SK-N-SH (cell line): ENCODE measurements at regions not wholly inside any gene's neighbourhood (a gene's known extent, or its start where the extent isn't known, plus 50 kb on each side); places are given as distances from the start of the nearest gene placed in this dataset.

Source experiments
- CTCF ChIA-PET: fragments of 300-600, 350-600 bp; formaldehyde crosslinking; extraction: SDS; loops from one replicate; lab custom pipeline; 2021; lab: Yijun Ruan, JAX
- POLR2A ChIA-PET: fragments of 350-600 bp; sonication (Branson Sonifier 250); formaldehyde crosslinking; extraction: SDS; loops from one replicate; lab custom pipeline; 2020; ENCODE audit warnings: antibody characterized with exemption, inconsistent platforms; lab: Yijun Ruan, JAX
- DNase-seq: peaks from one replicate; pipeline ENCODE4 v3.0.0; 2012
- H2AFZ ChIP-seq: fragments of 200-600 bp; sonication (generic); 2 replicates; pipeline ENCODE4 v1.8.1; 2016; ENCODE audit warnings: antibody characterized with exemption, mild to moderate bottlenecking, low read depth
- H3F3A ChIP-seq: fragments of 200-600 bp; sonication (generic); replicated peaks from 2 replicates; pipeline ENCODE3; 2016; ENCODE audit warnings: antibody characterized with exemption, mild to moderate bottlenecking; ENCODE audit not compliant: insufficient read depth
- H3K27ac ChIP-seq, 2 experiments: fragments of 200-500 bp in 1 of 2; fragments of 200-600 bp in 1 of 2; sonication (Bioruptor generic) in 1 of 2; sonication (generic), shearing (Covaris generic) in 1 of 2; 2 replicates each; pipeline versions ENCODE4 v1.5.1 to v1.6.1; 2014 to 2016; ENCODE audit warnings: low read depth in 2 of 2, inconsistent platforms in 1 of 2, low read length in 1 of 2, mild to moderate bottlenecking in 1 of 2, mixed read lengths in 1 of 2
- H3K27me3 ChIP-seq: fragments of 200-600 bp; sonication (generic), shearing (Covaris generic); 2 replicates; pipeline ENCODE4 v1.6.1; 2016; ENCODE audit warnings: mixed run types; ENCODE audit not compliant: insufficient read depth
- H3K36me3 ChIP-seq, 2 experiments: fragments of 200-500 bp in 1 of 2; fragments of 200-600 bp in 1 of 2; sonication (Bioruptor generic) in 1 of 2; sonication (generic) in 1 of 2; replicated peaks in 1 of 2; 2 replicates each; pipeline versions ENCODE3 to v1.5.1; 2014 to 2016; ENCODE audit warnings: low read length in 1 of 2, mild to moderate bottlenecking in 1 of 2; ENCODE audit not compliant: insufficient read depth in 2 of 2, control insufficient read depth in 1 of 2
- H3K4me1 ChIP-seq, 2 experiments: fragments of 200-500 bp in 1 of 2; fragments of 200-600 bp in 1 of 2; sonication (Bioruptor generic) in 1 of 2; sonication (generic), shearing (Covaris generic) in 1 of 2; 2 replicates each; pipeline versions ENCODE4 v1.5.1 to v1.6.1; 2014 to 2016; ENCODE audit warnings: low read depth in 1 of 2, low read length in 1 of 2, mixed run types in 1 of 2; ENCODE audit not compliant: insufficient read depth in 2 of 2, control insufficient read depth in 1 of 2
- H3K4me2 ChIP-seq: fragments of 200-600 bp; sonication (generic), shearing (Covaris generic); 2 replicates; pipeline ENCODE4 v1.6.1; 2017; ENCODE audit warnings: mixed run types
- H3K4me3 ChIP-seq, 2 experiments: fragments of 200-500 bp in 1 of 2; fragments of 200-600 bp in 1 of 2; sonication (Bioruptor generic) in 1 of 2; sonication (generic), shearing (Covaris generic) in 1 of 2; 2 replicates each; pipeline versions ENCODE4 v1.5.1 to v1.8.1; 2014 to 2016; ENCODE audit warnings: low read depth in 2 of 2, inconsistent platforms in 1 of 2, low read length in 1 of 2, mild to moderate bottlenecking in 1 of 2, mixed read lengths in 1 of 2, moderate library complexity in 1 of 2
- H3K79me2 ChIP-seq: fragments of 200-600 bp; sonication (generic); 2 replicates; pipeline ENCODE4 v1.8.1; 2017; ENCODE audit warnings: mild to moderate bottlenecking; ENCODE audit not compliant: insufficient read depth
- H3K9ac ChIP-seq: fragments of 200-600 bp; sonication (generic); 2 replicates; pipeline ENCODE4 v1.6.1; 2017; ENCODE audit warnings: mixed run types
- H3K9me2 ChIP-seq: fragments of 200-600 bp; sonication (generic); 2 replicates; pipeline ENCODE4 v1.6.1; 2017; ENCODE audit warnings: mixed run types
- H3K9me3 ChIP-seq: fragments of 200-600 bp; sonication (generic); 2 replicates; pipeline ENCODE4 v1.6.1; 2017; ENCODE audit warnings: mixed run types, mild to moderate bottlenecking, moderate library complexity
- H4K20me1 ChIP-seq: fragments of 200-600 bp; sonication (generic); 2 replicates; pipeline ENCODE4 v1.6.1; 2017; ENCODE audit warnings: mild to moderate bottlenecking, mixed run types; ENCODE audit not compliant: insufficient read depth
- ELF1 ChIP-seq: IDR thresholded peaks from 2 replicates; pipeline ENCODE4 v1.4.0; 2012
- EP300 ChIP-seq, 2 experiments: IDR thresholded peaks; 2 replicates each; pipeline versions ENCODE4 v1.4.0 to v1.6.1; 2012; ENCODE audit warnings: borderline replicate concordance in 1 of 2, low read depth in 1 of 2, low read length in 1 of 2
- FOSL2 ChIP-seq: IDR thresholded peaks from 2 replicates; pipeline ENCODE4 v1.4.0; 2012; ENCODE audit warnings: low read depth, mild to moderate bottlenecking, moderate library complexity, borderline replicate concordance
- FOXJ3 ChIP-seq: sonication (generic); formaldehyde crosslinking; IDR thresholded peaks from 2 replicates; pipeline ENCODE4 v1.5.1; 2020; ENCODE audit warnings: mild to moderate bottlenecking, missing genetic modification reagents
- FOXM1 ChIP-seq: IDR thresholded peaks from 2 replicates; pipeline ENCODE4 v1.4.0; 2012; ENCODE audit warnings: low read depth, mild to moderate bottlenecking
- GABPA ChIP-seq: IDR thresholded peaks from 2 replicates; pipeline ENCODE4 v1.4.0; 2012; ENCODE audit warnings: low read depth, mild to moderate bottlenecking
- JUND ChIP-seq: IDR thresholded peaks from 2 replicates; pipeline ENCODE4 v1.4.0; 2012
- MEF2A ChIP-seq: IDR thresholded peaks from 2 replicates; pipeline ENCODE4 v1.4.0; 2012; ENCODE audit warnings: low read depth, borderline replicate concordance
- MXI1 ChIP-seq: IDR thresholded peaks from 2 replicates; pipeline ENCODE4 v1.6.1; 2012; ENCODE audit warnings: mild to moderate bottlenecking, low read depth, low read length, improper control_type of control experiment
- NFIC ChIP-seq: IDR thresholded peaks from 2 replicates; pipeline ENCODE4 v1.4.0; 2012; ENCODE audit warnings: borderline replicate concordance
- NRF1 ChIP-seq: IDR thresholded peaks from 2 replicates; pipeline ENCODE4 v1.6.1; 2012; ENCODE audit warnings: low read depth, mild to moderate bottlenecking, low read length
- RAD21 ChIP-seq: IDR thresholded peaks from 2 replicates; pipeline ENCODE4 v1.6.1; 2012; ENCODE audit warnings: mild to moderate bottlenecking, low read length
- RCOR1 ChIP-seq: fragments of 150-350 bp; IDR thresholded peaks from 2 replicates; pipeline ENCODE4 v1.6.1; 2017; ENCODE audit warnings: antibody characterized with exemption, low read length
- RFX5 ChIP-seq: IDR thresholded peaks from 2 replicates; pipeline ENCODE4 v1.6.1; 2012; ENCODE audit warnings: mild to moderate bottlenecking, improper control_type of control experiment, low read length
- RXRA ChIP-seq: IDR thresholded peaks from 2 replicates; pipeline ENCODE4 v1.4.0; 2012; ENCODE audit warnings: low read depth, mild to moderate bottlenecking, borderline replicate concordance
- SIN3A ChIP-seq: IDR thresholded peaks from 2 replicates; pipeline ENCODE4 v1.6.1; 2012; ENCODE audit warnings: low read depth, mild to moderate bottlenecking, low read length, moderate library complexity, borderline replicate concordance
- SMC3 ChIP-seq: IDR thresholded peaks from 2 replicates; pipeline ENCODE4 v1.6.1; 2012; ENCODE audit warnings: low read depth, low read length, improper control_type of control experiment
- TAF1 ChIP-seq: IDR thresholded peaks from 2 replicates; pipeline ENCODE4 v1.6.1; 2012; ENCODE audit warnings: low read depth, mild to moderate bottlenecking, low read length, moderate library complexity, borderline replicate concordance
- TCF12 ChIP-seq: IDR thresholded peaks from 2 replicates; pipeline ENCODE4 v1.4.0; 2012
- TEAD4 ChIP-seq: IDR thresholded peaks from 2 replicates; pipeline ENCODE4 v1.4.0; 2012; ENCODE audit warnings: mild to moderate bottlenecking, borderline replicate concordance; ENCODE audit not compliant: insufficient read depth
- USF2 ChIP-seq: fragments of 150-350 bp; IDR thresholded peaks from 2 replicates; pipeline ENCODE4 v1.6.1; 2017; ENCODE audit warnings: antibody characterized with exemption, low read length, low read depth, borderline replicate concordance
- YY1 ChIP-seq: IDR thresholded peaks from 2 replicates; pipeline ENCODE4 v1.4.0; 2012; ENCODE audit warnings: low read depth, mild to moderate bottlenecking
- WGBS: methylation state at CpG from one replicate; pipeline ENCODE4 v1.1.6; 2017; ENCODE audit warnings: low lambda C conversion rate; 5-methylcytosine and 5-hydroxymethylcytosine counted together
- TF ChIP-seq, protein P1 (sequence below): IDR thresholded peaks from 2 replicates; pipeline ENCODE4 v1.6.1; 2012; ENCODE audit warnings: mild to moderate bottlenecking, low read depth, low read length, moderate library complexity
- TF ChIP-seq, protein P2 (sequence below): IDR thresholded peaks from 2 replicates; pipeline ENCODE4 v1.4.0; 2012; ENCODE audit warnings: low read depth
- TF ChIP-seq, protein P3 (sequence below): IDR thresholded peaks from 2 replicates; pipeline ENCODE4 v1.4.0; 2012; ENCODE audit warnings: low read depth, borderline replicate concordance

DNA sequence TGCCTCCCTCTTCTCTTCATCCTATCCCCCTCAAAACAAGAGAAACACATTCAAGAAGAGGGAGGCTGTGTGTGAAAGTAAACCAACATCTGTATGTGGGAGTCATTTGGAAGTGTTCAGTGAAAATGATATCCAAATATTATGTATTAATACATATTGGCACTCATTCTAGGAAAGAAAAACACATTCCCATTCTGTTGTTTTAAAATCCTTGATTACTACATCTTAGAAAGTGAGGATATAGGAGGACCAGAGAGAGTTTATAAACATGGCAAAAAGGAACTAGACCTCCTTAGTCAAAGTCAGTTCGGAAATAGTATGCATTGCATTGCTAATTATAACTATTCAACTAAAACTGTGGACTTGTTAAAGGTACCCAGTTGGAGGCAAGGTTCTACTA is 786.6 kb downstream of the ADGRL2 start:
- ChIA-PET CTCF (no interaction called here), POLR2A (no interaction called here)
- Histone ChIP-seq H3K27me3 (no peaks in the 10 kb centered on the region), H3K36me3 (no peaks in the 10 kb centered on the region), H3K79me2 (no peaks in the 10 kb centered on the region), H3K4me3 (no peak overlapping the region), H2AFZ (no peak overlapping the region), H3F3A (no peaks in the 10 kb centered on the region), H3K4me2 (no peak overlapping the region), H3K9me3 (no peaks in the 10 kb centered on the region), H3K27ac (no peak overlapping the region), H3K9me2 (no peaks in the 10 kb centered on the region), H3K4me1 (no peaks in the 10 kb centered on the region; a peak in 1 of 4 replicates), H4K20me1 (no peaks in the 10 kb centered on the region), H3K9ac (no peak overlapping the region)
- TF ChIP-seq GABPA (no peak), RXRA (no peak), FOXM1 (no peak), SMC3 (no peak), TCF12 (no peak), TEAD4 (no peak), ELF1 (no peak), MXI1 (no peak), SIN3A (no peak), TAF1 (no peak), MEF2A (no peak), NFIC (no peak), RFX5 (no peak), RCOR1 (no peak)
- DNase-seq = no peak
- 33% methylated on average over 1 of the region's 1 CpG for WGBS

GRCh38 chr1:82586473-82586872 is 785.7 kb downstream of the ADGRL2 start:
- no peaks in the 10 kb centered on the region for H3K36me3 ChIP-seq
- H3K27me3 ChIP-seq = no peaks in the 10 kb centered on the region
- no peaks in the 10 kb centered on the region for H3K79me2 ChIP-seq
- no peak for DNase-seq
- no peak overlapping the region for H3K4me3 ChIP-seq
- H3K4me1 ChIP-seq = no peaks in the 10 kb centered on the region; a peak in 1 of 4 replicates
- H3K9ac ChIP-seq = no peak overlapping the region
- no peaks in the 10 kb centered on the region for H3F3A ChIP-seq
- H3K4me2 ChIP-seq = no peak overlapping the region
- H3K9me3 ChIP-seq = no peaks in the 10 kb centered on the region
- POLR2A ChIA-PET = no interaction called here
- H3K9me2 ChIP-seq = no peaks in the 10 kb centered on the region
- H4K20me1 ChIP-seq = no peaks in the 10 kb centered on the region
- no peak overlapping the region for H2AFZ ChIP-seq
- CTCF ChIA-PET = no interaction called here
- no peak overlapping the region for H3K27ac ChIP-seq
- TF ChIP-seq FOSL2 = no peak
- no peak for TF ChIP-seq JUND
- TF ChIP-seq YY1 = no peak
- TF ChIP-seq, protein P1, sequence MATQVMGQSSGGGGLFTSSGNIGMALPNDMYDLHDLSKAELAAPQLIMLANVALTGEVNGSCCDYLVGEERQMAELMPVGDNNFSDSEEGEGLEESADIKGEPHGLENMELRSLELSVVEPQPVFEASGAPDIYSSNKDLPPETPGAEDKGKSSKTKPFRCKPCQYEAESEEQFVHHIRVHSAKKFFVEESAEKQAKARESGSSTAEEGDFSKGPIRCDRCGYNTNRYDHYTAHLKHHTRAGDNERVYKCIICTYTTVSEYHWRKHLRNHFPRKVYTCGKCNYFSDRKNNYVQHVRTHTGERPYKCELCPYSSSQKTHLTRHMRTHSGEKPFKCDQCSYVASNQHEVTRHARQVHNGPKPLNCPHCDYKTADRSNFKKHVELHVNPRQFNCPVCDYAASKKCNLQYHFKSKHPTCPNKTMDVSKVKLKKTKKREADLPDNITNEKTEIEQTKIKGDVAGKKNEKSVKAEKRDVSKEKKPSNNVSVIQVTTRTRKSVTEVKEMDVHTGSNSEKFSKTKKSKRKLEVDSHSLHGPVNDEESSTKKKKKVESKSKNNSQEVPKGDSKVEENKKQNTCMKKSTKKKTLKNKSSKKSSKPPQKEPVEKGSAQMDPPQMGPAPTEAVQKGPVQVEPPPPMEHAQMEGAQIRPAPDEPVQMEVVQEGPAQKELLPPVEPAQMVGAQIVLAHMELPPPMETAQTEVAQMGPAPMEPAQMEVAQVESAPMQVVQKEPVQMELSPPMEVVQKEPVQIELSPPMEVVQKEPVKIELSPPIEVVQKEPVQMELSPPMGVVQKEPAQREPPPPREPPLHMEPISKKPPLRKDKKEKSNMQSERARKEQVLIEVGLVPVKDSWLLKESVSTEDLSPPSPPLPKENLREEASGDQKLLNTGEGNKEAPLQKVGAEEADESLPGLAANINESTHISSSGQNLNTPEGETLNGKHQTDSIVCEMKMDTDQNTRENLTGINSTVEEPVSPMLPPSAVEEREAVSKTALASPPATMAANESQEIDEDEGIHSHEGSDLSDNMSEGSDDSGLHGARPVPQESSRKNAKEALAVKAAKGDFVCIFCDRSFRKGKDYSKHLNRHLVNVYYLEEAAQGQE = no peak
- TF ChIP-seq TCF12 = no peak
- no peak for TF ChIP-seq SMC3
- no peak for TF ChIP-seq TAF1
- no peak for TF ChIP-seq NRF1
- no peak for TF ChIP-seq EP300 (IDR thresholded peaks at IDR 0.05; ENCODE audit: borderline replicate concordance in 1 of 2, low read depth in 1 of 2, low read length in 1 of 2)
- TF ChIP-seq RCOR1 = no peak
- TF ChIP-seq USF2 = no peak
- no peak for TF ChIP-seq FOXJ3 (CRISPR knock-in tag)
- TF ChIP-seq TEAD4 = no peak
- TF ChIP-seq, protein P2, sequence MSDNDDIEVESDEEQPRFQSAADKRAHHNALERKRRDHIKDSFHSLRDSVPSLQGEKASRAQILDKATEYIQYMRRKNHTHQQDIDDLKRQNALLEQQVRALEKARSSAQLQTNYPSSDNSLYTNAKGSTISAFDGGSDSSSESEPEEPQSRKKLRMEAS = no peak
- TF ChIP-seq MEF2A = no peak
- no peak for TF ChIP-seq RAD21
- TF ChIP-seq, protein P3, sequence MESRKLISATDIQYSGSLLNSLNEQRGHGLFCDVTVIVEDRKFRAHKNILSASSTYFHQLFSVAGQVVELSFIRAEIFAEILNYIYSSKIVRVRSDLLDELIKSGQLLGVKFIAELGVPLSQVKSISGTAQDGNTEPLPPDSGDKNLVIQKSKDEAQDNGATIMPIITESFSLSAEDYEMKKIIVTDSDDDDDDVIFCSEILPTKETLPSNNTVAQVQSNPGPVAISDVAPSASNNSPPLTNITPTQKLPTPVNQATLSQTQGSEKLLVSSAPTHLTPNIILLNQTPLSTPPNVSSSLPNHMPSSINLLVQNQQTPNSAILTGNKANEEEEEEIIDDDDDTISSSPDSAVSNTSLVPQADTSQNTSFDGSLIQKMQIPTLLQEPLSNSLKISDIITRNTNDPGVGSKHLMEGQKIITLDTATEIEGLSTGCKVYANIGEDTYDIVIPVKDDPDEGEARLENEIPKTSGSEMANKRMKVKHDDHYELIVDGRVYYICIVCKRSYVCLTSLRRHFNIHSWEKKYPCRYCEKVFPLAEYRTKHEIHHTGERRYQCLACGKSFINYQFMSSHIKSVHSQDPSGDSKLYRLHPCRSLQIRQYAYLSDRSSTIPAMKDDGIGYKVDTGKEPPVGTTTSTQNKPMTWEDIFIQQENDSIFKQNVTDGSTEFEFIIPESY = no peak
